ENCODE measurements at regions not wholly inside any gene's neighbourhood (a gene's known extent, or its start where the extent isn't known, plus 50 kb on each side); places are given as distances from the start of the nearest gene placed in this dataset.

- H3K4me1 Mint-ChIP-seq = no peaks in the 10 kb centered on the region
- no peaks in the 10 kb centered on the region for H3K27me3 ChIP-seq (ENCODE audit: control insufficient read depth, insufficient read depth, low read length)
These were observed 52.8 kb upstream of the ADGRL4 start for GRCh38 chr1:79059341-79059740.

More at GRCh38 chr1:79059341-79059740, 52.8 kb upstream of the ADGRL4 start:
- ATAC-seq (ENCODE audit: low read depth in 2 of 2) = no peak
- no peaks in the 10 kb centered on the region for H3K36me3 ChIP-seq (ENCODE audit: control insufficient read depth, insufficient read depth, low read length)
- H3K36me3 Mint-ChIP-seq = no peaks in the 10 kb centered on the region
- H3K4me3 Mint-ChIP-seq = no peak overlapping the region
- no peak overlapping the region for H3K27ac ChIP-seq (ENCODE audit: insufficient read depth, low read length, poor library complexity, severe bottlenecking)
- no peaks in the 10 kb centered on the region for H3K27me3 Mint-ChIP-seq
- H3K9me3 ChIP-seq (ENCODE audit: control insufficient read depth in 2 of 2, low read length in 2 of 2) = peaks cover 0 to 5% of the 10 kb centered on the region in 2 experiments
- no peak overlapping the region for H3K27ac Mint-ChIP-seq
- no peak overlapping the region for H3K4me3 ChIP-seq (ENCODE audit: low read depth, low read length)
- no peak for DNase-seq
- no peaks in the 10 kb centered on the region for H3K4me1 ChIP-seq (ENCODE audit: control insufficient read depth, insufficient read depth, low read length, poor library complexity, severe bottlenecking)
- H3K9me3 Mint-ChIP-seq = peaks cover 0 to 33% (median 7%) of the 10 kb centered on the region in 7 donors
